Bronchial epithelial cell (primary cell): ENCODE measurements at regions not wholly inside any gene's neighbourhood (a gene's known extent, or its start where the extent isn't known, plus 50 kb on each side); places are given as distances from the start of the nearest gene placed in this dataset.

Experiments used
- DNase-seq: peaks from one replicate; pipeline ENCODE4 v3.0.0-alpha.2; 2010; ENCODE audit warnings: low read depth
- FAIRE-seq: peaks from 2 replicates; lab custom pipeline; 2011; peaks lifted over from hg19 to GRCh38; lab: Jason Lieb, UNC
- H3K27me3 ChIP-seq: 2 replicates; pipeline ENCODE4 v1.5.1; 2011; ENCODE audit warnings: low read length; ENCODE audit not compliant: control insufficient read depth, insufficient read depth
- H3K36me3 ChIP-seq: 2 replicates; pipeline ENCODE4 v1.5.1; 2011; ENCODE audit warnings: low read length; ENCODE audit not compliant: control insufficient read depth, insufficient read depth
- H3K4me3 ChIP-seq: 2 replicates; pipeline ENCODE4 v1.5.1; 2011; ENCODE audit warnings: mild to moderate bottlenecking, low read depth, low read length, control low read depth
- TF ChIP-seq, protein P1 (sequence below): IDR thresholded peaks from 2 replicates; pipeline ENCODE4 v1.5.1; 2011; ENCODE audit warnings: mild to moderate bottlenecking, moderate library complexity, low read length, control low read depth, inconsistent platforms; ENCODE audit not compliant: insufficient read depth, severe bottlenecking

- DNase-seq (no peak), FAIRE-seq (no peak)
- TF ChIP-seq, protein P1, sequence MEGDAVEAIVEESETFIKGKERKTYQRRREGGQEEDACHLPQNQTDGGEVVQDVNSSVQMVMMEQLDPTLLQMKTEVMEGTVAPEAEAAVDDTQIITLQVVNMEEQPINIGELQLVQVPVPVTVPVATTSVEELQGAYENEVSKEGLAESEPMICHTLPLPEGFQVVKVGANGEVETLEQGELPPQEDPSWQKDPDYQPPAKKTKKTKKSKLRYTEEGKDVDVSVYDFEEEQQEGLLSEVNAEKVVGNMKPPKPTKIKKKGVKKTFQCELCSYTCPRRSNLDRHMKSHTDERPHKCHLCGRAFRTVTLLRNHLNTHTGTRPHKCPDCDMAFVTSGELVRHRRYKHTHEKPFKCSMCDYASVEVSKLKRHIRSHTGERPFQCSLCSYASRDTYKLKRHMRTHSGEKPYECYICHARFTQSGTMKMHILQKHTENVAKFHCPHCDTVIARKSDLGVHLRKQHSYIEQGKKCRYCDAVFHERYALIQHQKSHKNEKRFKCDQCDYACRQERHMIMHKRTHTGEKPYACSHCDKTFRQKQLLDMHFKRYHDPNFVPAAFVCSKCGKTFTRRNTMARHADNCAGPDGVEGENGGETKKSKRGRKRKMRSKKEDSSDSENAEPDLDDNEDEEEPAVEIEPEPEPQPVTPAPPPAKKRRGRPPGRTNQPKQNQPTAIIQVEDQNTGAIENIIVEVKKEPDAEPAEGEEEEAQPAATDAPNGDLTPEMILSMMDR, result no peak
- H3K4me3 ChIP-seq, result no peak overlapping the region
- no peaks in the 10 kb centered on the region for H3K27me3 ChIP-seq
- H3K36me3 ChIP-seq, result no peaks in the 10 kb centered on the region
Measured at GRCh38 chr9:13787234-13787833, 507.8 kb upstream of the MPDZ start.

DNA sequence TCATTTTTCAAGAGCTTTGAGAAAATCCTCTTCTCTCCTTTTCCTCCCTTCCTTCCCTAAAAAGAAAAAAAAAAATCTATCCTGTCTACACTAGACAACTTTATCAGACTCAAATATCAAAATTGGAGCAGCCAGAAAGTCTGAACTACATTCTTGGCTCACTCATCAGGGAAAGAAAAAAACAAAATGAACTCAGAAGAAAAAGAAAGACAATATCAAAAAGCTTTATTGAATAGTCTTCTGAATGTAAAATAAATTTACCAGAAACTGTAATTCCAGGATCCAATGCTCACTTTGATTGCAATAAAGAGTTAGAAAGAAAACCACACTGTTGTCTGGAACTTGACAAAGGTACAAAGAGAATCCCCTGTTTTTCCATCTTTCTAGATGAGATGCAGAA, 507.2 kb upstream of the MPDZ start:
- Histone ChIP-seq H3K27me3 (no peaks in the 10 kb centered on the region), H3K4me3 (no peak overlapping the region), H3K36me3 (no peaks in the 10 kb centered on the region)
- FAIRE-seq (no peak), DNase-seq (no peak)
- TF ChIP-seq, protein P1, result no peak

DNA sequence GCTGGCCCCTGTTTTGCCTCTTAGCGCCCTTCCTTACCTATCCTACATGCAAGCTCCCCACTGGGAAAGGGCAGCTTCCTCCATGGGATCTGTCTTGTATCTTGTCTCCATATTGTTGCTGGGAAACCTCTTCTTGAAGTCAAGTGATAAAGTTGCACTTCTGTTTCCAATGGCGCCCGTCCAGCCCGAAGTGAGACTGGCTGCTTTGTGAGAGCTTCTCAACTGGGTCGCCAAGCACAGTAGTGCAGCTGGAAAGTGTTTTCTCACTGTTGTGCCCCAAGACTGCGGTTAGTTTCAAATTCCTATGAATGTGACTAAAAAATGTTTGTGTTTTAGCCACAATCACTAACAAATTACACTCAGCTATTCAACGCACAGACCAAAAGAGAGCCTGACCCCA, 506.6 kb upstream of the MPDZ start:
- DNase-seq (no peak), FAIRE-seq (no peak)
- TF ChIP-seq, protein P1, result no peak
- no peaks in the 10 kb centered on the region for H3K27me3 ChIP-seq
- H3K36me3 ChIP-seq, result no peaks in the 10 kb centered on the region
- no peak overlapping the region for H3K4me3 ChIP-seq

DNA sequence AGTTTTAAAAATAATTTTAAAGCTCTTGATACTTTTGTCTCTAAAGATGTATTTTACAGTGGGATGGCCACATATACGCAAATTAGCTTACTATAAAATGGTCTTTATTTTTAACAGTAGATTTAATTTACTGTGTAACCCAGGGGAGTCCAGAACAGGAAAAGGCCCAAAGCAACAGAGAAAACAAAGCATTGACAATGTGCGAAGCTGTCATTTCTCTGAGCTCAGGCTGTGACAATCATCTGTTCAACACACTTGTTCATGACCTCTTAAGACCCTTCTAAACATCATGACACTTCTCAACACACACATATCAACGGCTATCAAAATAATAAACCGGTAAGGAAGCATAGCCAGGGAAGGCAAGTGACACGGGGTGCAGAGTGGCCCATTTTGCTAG, 499.6 kb upstream of the MPDZ start:
- H3K27me3 ChIP-seq, result no peaks in the 10 kb centered on the region
- DNase-seq (no peak), FAIRE-seq (no peak)

GRCh38 chr9:13778631-13779030, 499.1 kb upstream of the MPDZ start:
- FAIRE-seq (no peak), DNase-seq (no peak)
- no peak overlapping the region for H3K4me3 ChIP-seq
- TF ChIP-seq, protein P1, result no peak
- no peaks in the 10 kb centered on the region for H3K36me3 ChIP-seq
- no peaks in the 10 kb centered on the region for H3K27me3 ChIP-seq

More for the DNA sequence above, 499.6 kb upstream of the MPDZ start:
- TF ChIP-seq, protein P1, result no peak
- H3K4me3 ChIP-seq, result no peak overlapping the region
- no peaks in the 10 kb centered on the region for H3K36me3 ChIP-seq

DNA sequence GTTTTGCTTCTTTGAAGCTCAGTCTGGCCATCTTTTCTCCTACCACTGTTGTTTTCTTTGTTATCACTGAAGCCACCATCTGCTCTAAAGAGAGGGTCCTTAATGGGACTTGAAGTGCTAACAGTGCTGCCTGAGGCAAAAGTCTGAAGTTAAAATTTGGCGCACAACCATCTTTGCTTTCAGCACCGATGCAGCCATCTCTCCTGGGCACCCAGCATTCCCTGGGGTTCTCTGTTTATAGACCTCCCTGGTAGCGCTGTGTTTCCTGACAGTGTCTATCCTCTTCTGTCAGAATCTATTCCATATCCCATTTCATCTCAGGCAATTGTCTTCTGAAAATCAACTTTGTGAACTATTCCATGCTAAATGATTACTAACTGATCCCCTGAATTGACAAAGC, 491.5 kb upstream of the MPDZ start:
- H3K36me3 ChIP-seq, result no peaks in the 10 kb centered on the region
- TF ChIP-seq, protein P1, result no peak
- no peak overlapping the region for H3K4me3 ChIP-seq
- FAIRE-seq (no peak), DNase-seq (no peak)
- H3K27me3 ChIP-seq, result no peaks in the 10 kb centered on the region
